GM10248 (cell line): ENCODE measurements at regions not wholly inside any gene's neighbourhood (a gene's known extent, or its start where the extent isn't known, plus 50 kb on each side); places are given as distances from the start of the nearest gene placed in this dataset.

ENCODE experiments used
- CTCF ChIA-PET: fragments of 300-600 bp; sonication (Branson Sonifier 250); formaldehyde crosslinking; extraction: SDS; loops from one replicate; lab custom pipeline; 2021; ENCODE audit warnings: antibody characterized with exemption; lab: Yijun Ruan, JAX
- POLR2A ChIA-PET: fragments of 350-650 bp; sonication (Branson Sonifier 250); formaldehyde crosslinking; extraction: SDS; loops from one replicate; lab custom pipeline; 2020; ENCODE audit warnings: antibody characterized with exemption; lab: Yijun Ruan, JAX
- DNase-seq: peaks from one replicate; pipeline ENCODE4 v3.0.0; 2012; ENCODE audit errors: extremely low spot score
- TF ChIP-seq, protein P1 (sequence below): IDR thresholded peaks from 2 replicates; pipeline ENCODE4 v1.5.1; 2012; ENCODE audit warnings: mild to moderate bottlenecking, low read depth; ENCODE audit errors: extremely low read depth, missing control alignments, control extremely low read depth

DNA sequence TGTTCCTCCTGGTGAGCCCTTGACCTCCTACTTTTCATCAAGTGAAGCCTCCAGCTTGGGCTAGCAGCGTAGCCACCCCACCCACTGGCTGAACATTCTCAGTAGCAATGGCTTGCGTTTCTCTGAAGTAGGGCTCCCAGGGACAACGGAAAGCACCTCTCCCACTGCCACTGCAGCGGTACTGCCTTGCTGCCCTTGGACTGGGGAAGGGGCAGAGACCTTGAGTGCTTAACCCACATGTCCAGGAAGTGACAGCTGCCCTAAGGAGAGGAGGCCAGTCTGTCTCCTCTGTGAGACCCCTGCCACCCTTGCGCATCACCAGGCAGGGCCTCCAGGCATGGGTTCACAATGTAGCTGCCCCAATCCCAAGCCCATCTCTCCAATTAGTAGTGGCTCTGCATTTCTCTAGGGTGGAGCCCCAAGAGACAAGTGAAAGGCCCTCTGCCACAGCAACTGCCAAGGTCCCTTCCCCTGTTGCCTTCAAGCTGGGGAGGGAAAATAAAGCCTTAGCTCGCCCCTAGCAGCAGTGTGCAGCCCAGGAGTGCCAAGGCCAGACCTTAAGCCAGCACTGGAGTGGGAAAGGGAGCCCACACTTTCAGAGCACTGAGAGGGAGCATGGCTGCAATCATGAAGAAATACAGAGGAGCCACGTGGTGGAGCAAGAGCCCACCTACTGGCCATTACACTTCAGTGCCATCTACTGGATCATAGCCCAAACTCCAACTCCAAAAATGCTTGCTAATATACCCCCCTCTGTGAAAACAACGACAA, 175.9 kb upstream of the TRPC4 start:
- POLR2A ChIA-PET: no interaction called here
- CTCF ChIA-PET: no interaction called here

DNA sequence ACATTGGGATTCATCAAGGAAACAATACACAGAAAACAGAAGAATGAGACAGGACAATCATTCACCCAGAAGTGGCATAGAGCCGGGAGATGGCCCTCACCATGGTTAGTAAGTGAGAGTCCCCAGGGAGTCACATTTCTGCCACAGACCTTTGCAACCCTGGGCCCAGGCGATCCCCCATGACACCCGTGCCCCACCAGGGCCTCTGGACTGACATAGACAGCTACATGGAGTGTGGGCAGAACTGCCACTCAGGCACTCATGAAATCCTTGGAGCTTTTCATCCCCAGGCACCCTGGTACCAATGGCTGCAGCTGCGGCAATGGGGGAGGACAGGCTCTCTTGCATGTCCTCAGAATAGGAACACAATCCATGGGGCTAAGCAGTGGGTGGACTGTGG, 174.5 kb upstream of the TRPC4 start:
- POLR2A ChIA-PET: no interaction called here
- TF ChIP-seq, protein P1, sequence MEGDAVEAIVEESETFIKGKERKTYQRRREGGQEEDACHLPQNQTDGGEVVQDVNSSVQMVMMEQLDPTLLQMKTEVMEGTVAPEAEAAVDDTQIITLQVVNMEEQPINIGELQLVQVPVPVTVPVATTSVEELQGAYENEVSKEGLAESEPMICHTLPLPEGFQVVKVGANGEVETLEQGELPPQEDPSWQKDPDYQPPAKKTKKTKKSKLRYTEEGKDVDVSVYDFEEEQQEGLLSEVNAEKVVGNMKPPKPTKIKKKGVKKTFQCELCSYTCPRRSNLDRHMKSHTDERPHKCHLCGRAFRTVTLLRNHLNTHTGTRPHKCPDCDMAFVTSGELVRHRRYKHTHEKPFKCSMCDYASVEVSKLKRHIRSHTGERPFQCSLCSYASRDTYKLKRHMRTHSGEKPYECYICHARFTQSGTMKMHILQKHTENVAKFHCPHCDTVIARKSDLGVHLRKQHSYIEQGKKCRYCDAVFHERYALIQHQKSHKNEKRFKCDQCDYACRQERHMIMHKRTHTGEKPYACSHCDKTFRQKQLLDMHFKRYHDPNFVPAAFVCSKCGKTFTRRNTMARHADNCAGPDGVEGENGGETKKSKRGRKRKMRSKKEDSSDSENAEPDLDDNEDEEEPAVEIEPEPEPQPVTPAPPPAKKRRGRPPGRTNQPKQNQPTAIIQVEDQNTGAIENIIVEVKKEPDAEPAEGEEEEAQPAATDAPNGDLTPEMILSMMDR: no peak
- no peak for DNase-seq
- CTCF ChIA-PET: interaction anchor here (1.5 kb wide), 1 partner anchor 11 kb away, joined by 3 read pairs; no protein-coding TSS in a partner anchor

More for the DNA sequence above, 175.9 kb upstream of the TRPC4 start:
- TF ChIP-seq, protein P1: peak; percentile 16
- DNase-seq: no peak

DNA sequence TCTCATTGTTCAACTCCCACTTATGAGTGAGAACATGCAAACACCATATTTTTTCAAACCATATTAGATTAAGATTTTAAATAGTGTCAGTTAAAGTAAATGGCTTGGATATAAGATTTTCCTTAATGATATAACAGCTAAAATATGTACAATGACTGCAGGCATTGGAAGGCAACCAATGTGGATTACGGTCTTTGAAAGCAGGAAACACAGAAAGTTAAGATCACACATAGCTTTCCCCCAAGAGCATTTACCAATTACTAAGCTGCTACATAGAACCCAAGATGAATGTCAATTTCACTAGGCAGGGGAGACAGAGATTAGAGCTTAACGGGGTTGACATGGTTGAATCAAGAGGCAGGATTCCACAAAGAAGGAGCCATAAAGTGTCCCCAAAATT, 173.2 kb upstream of the TRPC4 start:
- CTCF ChIA-PET: interaction anchor here (1.4 to 1.5 kb wide), 2 partner anchors 9 to 12 kb away, joined by 3 read pairs; no protein-coding TSS in a partner anchor
- TF ChIP-seq, protein P1: no peak
- POLR2A ChIA-PET: no interaction called here
- no peak for DNase-seq

DNA sequence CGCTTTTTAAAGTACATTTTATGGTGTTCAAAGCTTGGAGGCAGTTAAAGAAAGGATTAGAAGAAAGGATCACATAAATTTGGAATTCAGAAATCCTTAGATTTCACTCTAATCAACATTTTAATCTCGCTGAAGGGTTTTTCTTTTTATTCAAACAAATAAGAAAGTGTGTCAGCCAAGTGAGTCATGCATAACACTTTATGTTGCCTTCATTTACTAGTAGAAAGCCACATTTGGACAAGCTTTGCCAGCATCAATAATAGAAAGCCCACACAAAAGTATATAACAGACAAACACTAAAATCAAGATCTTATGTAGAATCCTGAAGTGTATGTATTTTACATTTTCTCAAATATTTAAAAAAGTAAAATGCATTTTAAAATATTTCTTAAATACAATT, 154.9 kb upstream of the TRPC4 start:
- ChIA-PET POLR2A (no interaction called here), CTCF (interaction anchor here (1.4 kb wide), 1 partner anchor 8 kb away, joined by 8 read pairs; no protein-coding TSS in a partner anchor)
- DNase-seq: no peak
- TF ChIP-seq, protein P1: no peak

DNA sequence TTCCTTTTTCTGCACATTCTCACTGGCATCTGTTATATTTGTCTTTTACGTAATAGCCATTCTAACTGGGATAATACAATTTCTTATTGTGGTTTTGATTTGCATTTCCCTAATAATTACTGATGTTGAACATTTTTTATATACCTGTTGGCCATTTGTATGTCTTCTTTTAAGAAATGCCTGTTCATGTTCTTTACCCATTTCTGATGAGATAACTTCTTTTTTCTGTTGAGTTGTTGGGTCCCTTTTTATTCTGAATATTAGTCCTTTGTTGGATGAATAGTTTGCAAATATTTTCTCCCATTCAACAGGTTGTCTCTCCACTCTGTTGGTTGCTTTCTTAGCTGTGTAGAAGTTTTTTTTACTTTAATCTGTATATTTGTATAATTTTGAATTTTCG, 147.7 kb upstream of the TRPC4 start:
- no peak for DNase-seq
- CTCF ChIA-PET: no interaction called here
- POLR2A ChIA-PET: no interaction called here
- TF ChIP-seq, protein P1: no peak

DNA sequence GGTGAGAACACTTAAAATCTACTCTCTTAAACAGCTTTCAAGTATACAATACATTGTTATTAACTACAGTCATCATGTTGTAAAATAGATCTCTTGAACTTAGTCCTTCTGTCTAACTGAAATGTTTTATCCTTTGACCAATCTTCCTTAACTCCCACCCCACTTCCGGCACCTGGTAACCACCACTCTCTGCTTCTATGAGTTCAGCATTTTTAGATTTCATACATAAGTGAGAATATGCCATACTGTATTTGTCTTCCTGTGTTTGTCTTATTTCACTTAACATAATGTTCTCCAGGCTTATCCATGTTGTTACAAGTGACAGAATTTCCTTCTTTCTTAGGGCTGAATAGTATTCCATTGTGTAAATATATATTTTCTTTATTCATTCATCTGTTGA, 144.1 kb upstream of the TRPC4 start:
- no peak for DNase-seq
- TF ChIP-seq, protein P1: no peak
- ChIA-PET CTCF (interaction anchor here (0.9 kb wide), 1 partner anchor 568 kb away, joined by 3 read pairs; no protein-coding TSS in a partner anchor), POLR2A (no interaction called here)

DNA sequence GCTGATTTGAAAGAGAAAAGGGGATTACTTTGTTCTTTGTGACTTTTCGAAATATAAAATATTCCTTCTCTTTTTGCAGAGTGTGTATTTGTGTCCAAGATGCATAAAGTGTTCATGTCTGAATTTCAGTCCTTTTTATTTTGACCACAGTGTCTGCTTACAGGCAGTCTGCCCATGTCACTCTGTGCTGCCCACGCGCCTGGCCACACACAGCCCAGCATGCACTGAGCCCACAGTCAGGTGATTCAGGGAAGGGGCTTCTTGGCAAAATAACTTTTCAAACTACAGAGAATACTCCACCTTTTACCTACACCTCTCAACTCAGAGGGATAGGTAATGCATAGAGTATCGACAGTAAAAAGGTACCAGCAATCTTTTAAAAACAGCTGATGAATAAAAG, 142.5 kb upstream of the TRPC4 start:
- POLR2A ChIA-PET: no interaction called here
- CTCF ChIA-PET: no interaction called here
- TF ChIP-seq, protein P1: no peak
- DNase-seq: no peak
